ENCODE measurements at regions not wholly inside any gene's neighbourhood (a gene's known extent, or its start where the extent isn't known, plus 50 kb on each side); places are given as distances from the start of the nearest gene placed in this dataset.
A peak's percentile ranks its signal among the peaks of the same experiment; 100 is the strongest.

- H3K9ac ChIP-seq (ENCODE audit: low read depth, low read length, poor library complexity, severe bottlenecking), result no peak overlapping the region
- H4K20me1 ChIP-seq (ENCODE audit: insufficient read depth, low read length, poor library complexity, severe bottlenecking), result no peaks in the 10 kb centered on the region
- H3K4me1 ChIP-seq (ENCODE audit: insufficient read depth, low read length, poor library complexity, severe bottlenecking), result peaks cover 6% of the 10 kb centered on the region
- TF ChIP-seq CTCF (conservative IDR thresholded peaks at IDR 0.05; ENCODE audit: low read length), result no peak
- TF ChIP-seq EZH2phosphoT487 (IDR thresholded peaks at IDR 0.05; ENCODE audit: borderline replicate concordance), result no peak
- no peaks in the 10 kb centered on the region for H3K27me3 ChIP-seq (ENCODE audit: insufficient read depth, low read length, poor library complexity, severe bottlenecking)
- no peaks in the 10 kb centered on the region for H3K79me2 ChIP-seq (ENCODE audit: insufficient read depth, low read length)
- H3K36me3 ChIP-seq (ENCODE audit: insufficient read depth, low read length), result no peaks in the 10 kb centered on the region
- no peaks in the 10 kb centered on the region for H3K9me3 ChIP-seq (ENCODE audit: insufficient read depth, low read depth, low read length)
- H3K4me3 ChIP-seq (ENCODE audit: low read length, poor library complexity, severe bottlenecking), result no peak overlapping the region
- H3K4me2 ChIP-seq (ENCODE audit: low read depth, low read length, poor library complexity, severe bottlenecking), result no peak overlapping the region
- no peaks in the 10 kb centered on the region for H3F3A ChIP-seq (ENCODE audit: low read depth)
- no peaks in the 10 kb centered on the region for H3K9me2 ChIP-seq (replicated peaks; ENCODE audit: low read depth, low read length)
- no peak overlapping the region for H2AFZ ChIP-seq (ENCODE audit: low read length)
Observed at GRCh38 chr9:28929433-28929832, 1356.2 kb upstream of the C9orf72 start.

- Histone ChIP-seq H3K79me2 (ENCODE audit: insufficient read depth, low read length) (no peaks in the 10 kb centered on the region), H3K4me2 (ENCODE audit: low read depth, low read length, poor library complexity, severe bottlenecking) (no peak overlapping the region), H3K4me3 (ENCODE audit: low read length, poor library complexity, severe bottlenecking) (no peak overlapping the region), H3F3A (ENCODE audit: low read depth) (no peaks in the 10 kb centered on the region), H4K20me1 (ENCODE audit: insufficient read depth, low read length, poor library complexity, severe bottlenecking) (no peaks in the 10 kb centered on the region), H3K9ac (ENCODE audit: low read depth, low read length, poor library complexity, severe bottlenecking) (no peak overlapping the region), H3K9me2 (replicated peaks; ENCODE audit: low read depth, low read length) (no peaks in the 10 kb centered on the region), H2AFZ (ENCODE audit: low read length) (no peak overlapping the region), H3K27me3 (ENCODE audit: insufficient read depth, low read length, poor library complexity, severe bottlenecking) (no peaks in the 10 kb centered on the region), H3K4me1 (ENCODE audit: insufficient read depth, low read length, poor library complexity, severe bottlenecking) (peaks cover 6% of the 10 kb centered on the region), H3K36me3 (ENCODE audit: insufficient read depth, low read length) (no peaks in the 10 kb centered on the region), H3K9me3 (ENCODE audit: insufficient read depth, low read depth, low read length) (no peaks in the 10 kb centered on the region)
- TF ChIP-seq CTCF (conservative IDR thresholded peaks at IDR 0.05; ENCODE audit: low read length), result no peak
- no peak for TF ChIP-seq EZH2phosphoT487 (IDR thresholded peaks at IDR 0.05; ENCODE audit: borderline replicate concordance)
Observed at GRCh38 chr9:28930766-28931165, 1357.5 kb upstream of the C9orf72 start.

- H4K20me1 ChIP-seq (ENCODE audit: insufficient read depth, low read length, poor library complexity, severe bottlenecking), result no peaks in the 10 kb centered on the region
- no peak for TF ChIP-seq EZH2phosphoT487 (IDR thresholded peaks at IDR 0.05; ENCODE audit: borderline replicate concordance)
- no peaks in the 10 kb centered on the region for H3K9me3 ChIP-seq (ENCODE audit: insufficient read depth, low read depth, low read length)
- H3K36me3 ChIP-seq (ENCODE audit: insufficient read depth, low read length), result no peaks in the 10 kb centered on the region
- no peaks in the 10 kb centered on the region for H3F3A ChIP-seq (ENCODE audit: low read depth)
- no peak overlapping the region for H3K9ac ChIP-seq (ENCODE audit: low read depth, low read length, poor library complexity, severe bottlenecking)
- no peaks in the 10 kb centered on the region for H3K27me3 ChIP-seq (ENCODE audit: insufficient read depth, low read length, poor library complexity, severe bottlenecking)
- H3K4me2 ChIP-seq (ENCODE audit: low read depth, low read length, poor library complexity, severe bottlenecking), result no peak overlapping the region
- no peak overlapping the region for H2AFZ ChIP-seq (ENCODE audit: low read length)
- H3K9me2 ChIP-seq (replicated peaks; ENCODE audit: low read depth, low read length), result no peaks in the 10 kb centered on the region
- H3K4me3 ChIP-seq (ENCODE audit: low read length, poor library complexity, severe bottlenecking), result no peak overlapping the region
- H3K79me2 ChIP-seq (ENCODE audit: insufficient read depth, low read length), result no peaks in the 10 kb centered on the region
- H3K4me1 ChIP-seq (ENCODE audit: insufficient read depth, low read length, poor library complexity, severe bottlenecking), result peaks cover 4% of the 10 kb centered on the region
Observed at GRCh38 chr9:28934111-28934510, 1360.8 kb upstream of the C9orf72 start.

GRCh38 chr9:28938981-28939380, 1365.7 kb upstream of the C9orf72 start:
- peak overlapping the region; percentile 60 for H2AFZ ChIP-seq (ENCODE audit: low read length)
- no peaks in the 10 kb centered on the region for H3K36me3 ChIP-seq (ENCODE audit: insufficient read depth, low read length)
- H3K79me2 ChIP-seq (ENCODE audit: insufficient read depth, low read length), result no peaks in the 10 kb centered on the region
- no peaks in the 10 kb centered on the region for H3F3A ChIP-seq (ENCODE audit: low read depth)
- H3K4me3 ChIP-seq (ENCODE audit: low read length, poor library complexity, severe bottlenecking), result no peak overlapping the region
- no peaks in the 10 kb centered on the region for H3K4me1 ChIP-seq (ENCODE audit: insufficient read depth, low read length, poor library complexity, severe bottlenecking)
- H4K20me1 ChIP-seq (ENCODE audit: insufficient read depth, low read length, poor library complexity, severe bottlenecking), result no peaks in the 10 kb centered on the region
- H3K9me3 ChIP-seq (ENCODE audit: insufficient read depth, low read depth, low read length), result no peaks in the 10 kb centered on the region; the same call in 1 of the 2 replicates
- H3K27me3 ChIP-seq (ENCODE audit: insufficient read depth, low read length, poor library complexity, severe bottlenecking), result no peaks in the 10 kb centered on the region
- H3K4me2 ChIP-seq (ENCODE audit: low read depth, low read length, poor library complexity, severe bottlenecking), result no peak overlapping the region
- H3K9ac ChIP-seq (ENCODE audit: low read depth, low read length, poor library complexity, severe bottlenecking), result no peak overlapping the region
- no peaks in the 10 kb centered on the region for H3K9me2 ChIP-seq (replicated peaks; ENCODE audit: low read depth, low read length)
- TF ChIP-seq CTCF (conservative IDR thresholded peaks at IDR 0.05; ENCODE audit: low read length) (no peak), EZH2phosphoT487 (IDR thresholded peaks at IDR 0.05; ENCODE audit: borderline replicate concordance) (no peak)

All from Loucy (cell line).